ENCODE measurements at regions not wholly inside any gene's neighbourhood (a gene's known extent, or its start where the extent isn't known, plus 50 kb on each side); places are given as distances from the start of the nearest gene placed in this dataset.

- peak; percentile 45 to 79 for DNase-seq
Observed at GRCh38 chr2:157194097-157194688, 63.3 kb upstream of the GALNT5 start.

GRCh38 chr2:157194844-157195243, 62.7 kb upstream of the GALNT5 start:
- DNase-seq = no peak

GRCh38 chr2:157196956-157197355, 60.5 kb upstream of the GALNT5 start:
- no peak for DNase-seq

GRCh38 chr2:157197848-157198247, 59.7 kb upstream of the GALNT5 start:
- DNase-seq = no peak

- DNase-seq = peak in 1 of 2 experiments; percentile 69
Observed at GRCh38 chr2:157203651-157204050, 53.9 kb upstream of the GALNT5 start.

GRCh38 chr2:157204401-157204800, 53.1 kb upstream of the GALNT5 start:
- no peak for DNase-seq

GRCh38 chr2:157206916-157207315, 50.6 kb upstream of the GALNT5 start:
- DNase-seq = no peak
